Hepatocyte (in vitro differentiated cells): ENCODE measurements at regions not wholly inside any gene's neighbourhood (a gene's known extent, or its start where the extent isn't known, plus 50 kb on each side); places are given as distances from the start of the nearest gene placed in this dataset.
A peak's percentile ranks its signal among the peaks of the same experiment; 100 is the strongest.

Experiments used
- DNase-seq: peaks from one replicate; pipeline ENCODE4 v3.0.0-alpha.2; 2016; ENCODE audit warnings: low spot score
- H2AFZ ChIP-seq: fragments of 200-600 bp; sonication (generic); 2 replicates; pipeline ENCODE4 v1.6.0; 2016; ENCODE audit warnings: antibody characterized with exemption, mild to moderate bottlenecking
- H3K27ac ChIP-seq: fragments of 200-600 bp; sonication (generic); 2 replicates; pipeline ENCODE4 v1.5.1; 2016; ENCODE audit warnings: mild to moderate bottlenecking
- H3K27me3 ChIP-seq: fragments of 200-600 bp; sonication (generic); 2 replicates; pipeline ENCODE4 v1.6.1; 2016
- H3K36me3 ChIP-seq: fragments of 200-600 bp; sonication (generic); replicated peaks from 2 replicates; pipeline ENCODE4 v1.5.1; 2016; ENCODE audit warnings: low read depth; ENCODE audit not compliant: insufficient read depth
- H3K4me1 ChIP-seq: fragments of 200-600 bp; sonication (generic); 2 replicates; pipeline ENCODE4 v1.5.1; 2016; ENCODE audit warnings: mild to moderate bottlenecking, moderate library complexity; ENCODE audit not compliant: insufficient read depth
- H3K4me2 ChIP-seq: fragments of 200-600 bp; sonication (generic); 2 replicates; pipeline ENCODE4 v1.6.0; 2016
- H3K4me3 ChIP-seq: fragments of 200-600 bp; sonication (generic); 2 replicates; pipeline ENCODE4 v1.5.1; 2016; ENCODE audit warnings: mild to moderate bottlenecking
- H3K79me2 ChIP-seq: fragments of 200-600 bp; sonication (generic); 2 replicates; pipeline ENCODE4 v1.6.0; 2017; ENCODE audit warnings: mild to moderate bottlenecking
- H3K9me2 ChIP-seq: fragments of 200-600 bp; sonication (generic); replicated peaks from 2 replicates; pipeline ENCODE4 v1.6.0; 2017; ENCODE audit warnings: mild to moderate bottlenecking; ENCODE audit not compliant: insufficient read depth
- H3K9me3 ChIP-seq: fragments of 200-600 bp; sonication (generic); 2 replicates; pipeline ENCODE4 v1.5.1; 2016; ENCODE audit warnings: low read depth, mild to moderate bottlenecking
- H4K20me1 ChIP-seq: fragments of 200-600 bp; sonication (generic); 2 replicates; pipeline ENCODE4 v1.6.0; 2016; ENCODE audit warnings: mild to moderate bottlenecking; ENCODE audit not compliant: insufficient read depth, poor library complexity, severe bottlenecking
- CTCF ChIP-seq: fragments of 200-600 bp; sonication (generic); IDR thresholded peaks from 2 replicates; pipeline ENCODE4 v1.5.1; 2016; ENCODE audit warnings: antibody characterized with exemption, mild to moderate bottlenecking; ENCODE audit not compliant: poor library complexity
- EZH2 ChIP-seq: fragments of 200-600 bp; sonication (generic); IDR thresholded peaks from 2 replicates; pipeline ENCODE4 v1.6.1; 2016; ENCODE audit warnings: antibody characterized with exemption, mild to moderate bottlenecking, borderline replicate concordance
- EZH2phosphoT487 ChIP-seq: fragments of 200-600 bp; sonication (generic); IDR thresholded peaks from one replicate; pipeline ENCODE4 v1.6.1; 2018; ENCODE audit warnings: antibody characterized with exemption, mild to moderate bottlenecking, low read depth, moderate library complexity; ENCODE audit not compliant: unreplicated experiment, severe bottlenecking
- WGBS: methylation state at CpG from one replicate; pipeline ENCODE4 v1.1.6; 2016; ENCODE audit warnings: low lambda C conversion rate; ENCODE audit errors: missing lambda C conversion rate; 5-methylcytosine and 5-hydroxymethylcytosine counted together

- TF ChIP-seq EZH2phosphoT487, result no peak
- TF ChIP-seq CTCF, result no peak
- no peak for TF ChIP-seq EZH2
- Histone ChIP-seq H3K27me3 (no peaks in the 10 kb centered on the region), H3K36me3 (no peaks in the 10 kb centered on the region), H3K9me2 (no peaks in the 10 kb centered on the region), H3K4me2 (no peak overlapping the region), H3K27ac (peak overlapping the region; percentile 56), H3K4me3 (no peak overlapping the region), H3K9me3 (no peaks in the 10 kb centered on the region), H2AFZ (no peak overlapping the region), H3K79me2 (no peaks in the 10 kb centered on the region), H4K20me1 (no peaks in the 10 kb centered on the region), H3K4me1 (no peaks in the 10 kb centered on the region)
- peak; percentile 37 for DNase-seq
- 72% methylated on average over 2 of the region's 2 CpGs for WGBS
These were observed 127.1 kb upstream of the TANK start for GRCh38 chr2:161033059-161033660.

GRCh38 chr2:161036926-161037325, 123.3 kb upstream of the TANK start:
- Histone ChIP-seq H3K9me3 (no peaks in the 10 kb centered on the region), H3K4me2 (no peak overlapping the region), H3K27me3 (no peaks in the 10 kb centered on the region), H2AFZ (no peak overlapping the region), H3K36me3 (no peaks in the 10 kb centered on the region), H3K4me1 (no peaks in the 10 kb centered on the region), H3K4me3 (no peak overlapping the region), H3K79me2 (no peaks in the 10 kb centered on the region), H3K9me2 (no peaks in the 10 kb centered on the region), H3K27ac (no peak overlapping the region), H4K20me1 (no peaks in the 10 kb centered on the region)
- no peak for DNase-seq
- no peak for TF ChIP-seq EZH2
- TF ChIP-seq CTCF, result no peak
- no peak for TF ChIP-seq EZH2phosphoT487
- WGBS, result 54% methylated on average over 1 of the region's 1 CpG

GRCh38 chr2:161039071-161039470, 121.2 kb upstream of the TANK start:
- WGBS, result 86% methylated on average over 5 of the region's 5 CpGs
- no peak overlapping the region for H3K4me2 ChIP-seq
- no peak overlapping the region for H3K4me3 ChIP-seq
- H3K27ac ChIP-seq, result no peak overlapping the region
- H3K27me3 ChIP-seq, result no peaks in the 10 kb centered on the region
- H3K9me3 ChIP-seq, result no peaks in the 10 kb centered on the region
- no peaks in the 10 kb centered on the region for H3K4me1 ChIP-seq
- no peaks in the 10 kb centered on the region for H4K20me1 ChIP-seq
- H3K9me2 ChIP-seq, result no peaks in the 10 kb centered on the region
- no peak for DNase-seq
- H3K36me3 ChIP-seq, result no peaks in the 10 kb centered on the region
- H3K79me2 ChIP-seq, result no peaks in the 10 kb centered on the region
- TF ChIP-seq EZH2, result no peak
- H2AFZ ChIP-seq, result no peak overlapping the region

- H3K9me2 ChIP-seq, result no peaks in the 10 kb centered on the region
- no peak overlapping the region for H3K4me3 ChIP-seq
- H3K9me3 ChIP-seq, result no peaks in the 10 kb centered on the region
- H2AFZ ChIP-seq, result no peak overlapping the region
- no peaks in the 10 kb centered on the region for H3K36me3 ChIP-seq
- H3K4me2 ChIP-seq, result no peak overlapping the region
- no peak for DNase-seq
- H4K20me1 ChIP-seq, result no peaks in the 10 kb centered on the region
- no peak for TF ChIP-seq CTCF
- TF ChIP-seq EZH2phosphoT487, result no peak
- no peak for TF ChIP-seq EZH2
- H3K27ac ChIP-seq, result no peak overlapping the region
- no peaks in the 10 kb centered on the region for H3K4me1 ChIP-seq
- no peaks in the 10 kb centered on the region for H3K79me2 ChIP-seq
- no peaks in the 10 kb centered on the region for H3K27me3 ChIP-seq
- 45% methylated on average over 2 of the region's 2 CpGs for WGBS
These were observed 118.9 kb upstream of the TANK start for GRCh38 chr2:161041356-161041755.
